Activated CD4-positive, alpha-beta T cell treated with anti-CD3 and anti-CD28 coated beads, Interleukin-2, amount 50 U/mL, for 48 hours (primary cell): ENCODE measurements at regions not wholly inside any gene's neighbourhood (a gene's known extent, or its start where the extent isn't known, plus 50 kb on each side); places are given as distances from the start of the nearest gene placed in this dataset.

ENCODE experiments used
- DNase-seq, 2 experiments: peaks; one replicate each; pipeline ENCODE4 v3.0.0-alpha.2; 2020

- DNase-seq = no peak
Observed at GRCh38 chr5:67978171-67978570, 237.4 kb upstream of the PIK3R1 start.

GRCh38 chr5:67976891-67977601 is 238.5 kb upstream of the PIK3R1 start:
- no peak for DNase-seq

- DNase-seq = no peak
Observed at GRCh38 chr5:67976181-67976580, 239.4 kb upstream of the PIK3R1 start.

- DNase-seq = no peak
Observed at GRCh38 chr5:67974471-67974870, 241.1 kb upstream of the PIK3R1 start.

GRCh38 chr5:67974054-67974453 is 241.5 kb upstream of the PIK3R1 start:
- no peak for DNase-seq

- DNase-seq = no peak
Observed at GRCh38 chr5:67971971-67972821, 243.4 kb upstream of the PIK3R1 start.

GRCh38 chr5:67971223-67971830 is 244.2 kb upstream of the PIK3R1 start:
- no peak for DNase-seq

- DNase-seq = no peak
Observed at GRCh38 chr5:67969631-67970030, 245.9 kb upstream of the PIK3R1 start.

GRCh38 chr5:67969176-67969575 is 246.4 kb upstream of the PIK3R1 start:
- no peak for DNase-seq

GRCh38 chr5:67966712-67967111 is 248.8 kb upstream of the PIK3R1 start:
- DNase-seq = no peak

GRCh38 chr5:67964619-67965018 is 250.9 kb upstream of the PIK3R1 start:
- no peak for DNase-seq

- DNase-seq = no peak
Observed at GRCh38 chr5:67963789-67964519, 251.6 kb upstream of the PIK3R1 start.

- no peak for DNase-seq
Observed at GRCh38 chr5:67960939-67961338, 254.6 kb upstream of the PIK3R1 start.

GRCh38 chr5:67957374-67957773 is 258.2 kb upstream of the PIK3R1 start:
- no peak for DNase-seq

GRCh38 chr5:67954351-67954750 is 261.2 kb upstream of the PIK3R1 start:
- DNase-seq = no peak

GRCh38 chr5:67942421-67942820 is 273.1 kb upstream of the PIK3R1 start:
- no peak for DNase-seq

- no peak for DNase-seq
Observed at GRCh38 chr5:67941614-67942401, 273.7 kb upstream of the PIK3R1 start.

GRCh38 chr5:67935908-67936566 is 279.5 kb upstream of the PIK3R1 start:
- no peak for DNase-seq

- DNase-seq = no peak
Observed at GRCh38 chr5:67934976-67935375, 280.6 kb upstream of the PIK3R1 start.

GRCh38 chr5:67925511-67925910 is 290.0 kb upstream of the PIK3R1 start:
- DNase-seq = no peak

- DNase-seq = no peak
Observed at GRCh38 chr5:67921004-67921601, 294.5 kb upstream of the PIK3R1 start.
